GM12864 (cell line): ENCODE measurements at regions not wholly inside any gene's neighbourhood (a gene's known extent, or its start where the extent isn't known, plus 50 kb on each side); places are given as distances from the start of the nearest gene placed in this dataset.

Source experiments
- DNase-seq: peaks from one replicate; pipeline ENCODE4 v3.0.0-alpha.2; 2011; ENCODE audit warnings: low read depth
- H3K4me3 ChIP-seq: 2 replicates; pipeline ENCODE4 v1.5.1; 2011; ENCODE audit warnings: mild to moderate bottlenecking, low read depth, low read length, control low read depth
- CTCF ChIP-seq: IDR thresholded peaks from 2 replicates; pipeline ENCODE4 v1.5.1; 2011; ENCODE audit warnings: low read depth, mild to moderate bottlenecking, moderate library complexity, low read length, control low read depth, inconsistent platforms; ENCODE audit errors: missing control alignments

GRCh38 chr2:117127680-117128079 is 686.8 kb upstream of the DDX18 start:
- no peak for DNase-seq
- H3K4me3 ChIP-seq, result no peak overlapping the region
- no peak for TF ChIP-seq CTCF

GRCh38 chr2:117128461-117128860 is 686.0 kb upstream of the DDX18 start:
- no peak for TF ChIP-seq CTCF
- no peak overlapping the region for H3K4me3 ChIP-seq
- DNase-seq, result no peak

GRCh38 chr2:117137371-117137770 is 677.1 kb upstream of the DDX18 start:
- H3K4me3 ChIP-seq, result no peak overlapping the region
- no peak for DNase-seq
- no peak for TF ChIP-seq CTCF

- H3K4me3 ChIP-seq, result no peak overlapping the region
- no peak for TF ChIP-seq CTCF
- DNase-seq, result no peak
Observed at GRCh38 chr2:117169036-117169765, 645.3 kb upstream of the DDX18 start.

GRCh38 chr2:117170897-117171296 is 643.6 kb upstream of the DDX18 start:
- no peak for DNase-seq
- no peak for TF ChIP-seq CTCF
- no peak overlapping the region for H3K4me3 ChIP-seq

- no peak overlapping the region for H3K4me3 ChIP-seq
- no peak for DNase-seq
- TF ChIP-seq CTCF, result no peak
Observed at GRCh38 chr2:117179405-117179804, 635.1 kb upstream of the DDX18 start.

GRCh38 chr2:117190856-117191559 is 623.5 kb upstream of the DDX18 start:
- DNase-seq, result no peak
- no peak overlapping the region for H3K4me3 ChIP-seq
- no peak for TF ChIP-seq CTCF
